ENCODE measurements at regions not wholly inside any gene's neighbourhood (a gene's known extent, or its start where the extent isn't known, plus 50 kb on each side); places are given as distances from the start of the nearest gene placed in this dataset.

GRCh38 chr5:67680099-67680498 lies 483.5 kb upstream of the CD180 start:
- H3K9me3 ChIP-seq (ENCODE audit: control insufficient read depth, low read length, poor library complexity, severe bottlenecking), result no peaks in the 10 kb centered on the region
- H3K27ac Mint-ChIP-seq, result no peak overlapping the region
- DNase-seq (no peak), ATAC-seq (no peak)
- H3K27me3 Mint-ChIP-seq, result peaks cover 15% of the 10 kb centered on the region
- peaks cover 7% of the 10 kb centered on the region for H3K36me3 Mint-ChIP-seq (ENCODE audit: low read depth)
- H3K4me1 Mint-ChIP-seq, result no peaks in the 10 kb centered on the region
- no peak overlapping the region for H3K4me3 Mint-ChIP-seq

- no peak overlapping the region for H3K4me3 Mint-ChIP-seq
- peaks cover 3% of the 10 kb centered on the region for H3K36me3 Mint-ChIP-seq (ENCODE audit: low read depth)
- H3K27me3 Mint-ChIP-seq, result peaks cover 15% of the 10 kb centered on the region
- ATAC-seq, result no peak
- no peak for DNase-seq
- no peaks in the 10 kb centered on the region for H3K9me3 ChIP-seq (ENCODE audit: control insufficient read depth, low read length, poor library complexity, severe bottlenecking)
- no peak overlapping the region for H3K27ac Mint-ChIP-seq
- H3K4me1 Mint-ChIP-seq, result no peaks in the 10 kb centered on the region
Measured at GRCh38 chr5:67679184-67679841, 482.7 kb upstream of the CD180 start.

DNA sequence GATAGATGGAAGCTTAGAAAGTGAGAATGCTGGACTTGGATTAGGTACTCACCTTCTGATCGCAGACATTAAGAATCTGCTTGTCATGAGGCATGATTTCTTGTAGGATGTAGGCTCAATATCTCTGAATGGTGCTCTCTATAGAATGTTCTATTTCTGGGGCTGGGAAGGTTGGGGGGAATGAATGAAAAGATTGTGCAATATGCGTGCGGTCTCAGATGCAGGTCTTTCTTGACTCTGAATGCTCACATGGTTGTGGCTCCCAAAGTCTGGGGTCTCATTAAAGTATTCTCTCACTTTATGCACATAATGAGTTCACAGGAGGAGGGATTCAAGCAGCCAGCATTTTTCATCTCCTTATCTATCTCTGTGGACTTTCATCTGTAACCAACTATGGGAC lies 482.0 kb upstream of the CD180 start:
- H3K9me3 ChIP-seq (ENCODE audit: control insufficient read depth, low read length, poor library complexity, severe bottlenecking), result no peaks in the 10 kb centered on the region
- Mint-ChIP-seq H3K36me3 (ENCODE audit: low read depth) (peaks cover 2% of the 10 kb centered on the region), H3K27me3 (peaks cover 19% of the 10 kb centered on the region), H3K4me3 (no peak overlapping the region), H3K4me1 (no peaks in the 10 kb centered on the region), H3K27ac (no peak overlapping the region)
- ATAC-seq, result no peak
- DNase-seq, result no peak

GRCh38 chr5:67677422-67677970 lies 480.9 kb upstream of the CD180 start:
- Mint-ChIP-seq H3K4me1 (no peaks in the 10 kb centered on the region), H3K4me3 (no peak overlapping the region), H3K27me3 (peaks cover 22% of the 10 kb centered on the region), H3K36me3 (ENCODE audit: low read depth) (no peaks in the 10 kb centered on the region), H3K27ac (no peak overlapping the region)
- ATAC-seq (no peak), DNase-seq (no peak)
- no peaks in the 10 kb centered on the region for H3K9me3 ChIP-seq (ENCODE audit: control insufficient read depth, low read length, poor library complexity, severe bottlenecking)

GRCh38 chr5:67676863-67677262 lies 480.3 kb upstream of the CD180 start:
- H3K4me3 Mint-ChIP-seq, result no peak overlapping the region
- no peaks in the 10 kb centered on the region for H3K36me3 Mint-ChIP-seq (ENCODE audit: low read depth)
- no peak for DNase-seq
- H3K27me3 Mint-ChIP-seq, result peaks cover 22% of the 10 kb centered on the region
- no peak for ATAC-seq
- H3K9me3 ChIP-seq (ENCODE audit: control insufficient read depth, low read length, poor library complexity, severe bottlenecking), result no peaks in the 10 kb centered on the region
- H3K27ac Mint-ChIP-seq, result no peak overlapping the region
- no peaks in the 10 kb centered on the region for H3K4me1 Mint-ChIP-seq

DNA sequence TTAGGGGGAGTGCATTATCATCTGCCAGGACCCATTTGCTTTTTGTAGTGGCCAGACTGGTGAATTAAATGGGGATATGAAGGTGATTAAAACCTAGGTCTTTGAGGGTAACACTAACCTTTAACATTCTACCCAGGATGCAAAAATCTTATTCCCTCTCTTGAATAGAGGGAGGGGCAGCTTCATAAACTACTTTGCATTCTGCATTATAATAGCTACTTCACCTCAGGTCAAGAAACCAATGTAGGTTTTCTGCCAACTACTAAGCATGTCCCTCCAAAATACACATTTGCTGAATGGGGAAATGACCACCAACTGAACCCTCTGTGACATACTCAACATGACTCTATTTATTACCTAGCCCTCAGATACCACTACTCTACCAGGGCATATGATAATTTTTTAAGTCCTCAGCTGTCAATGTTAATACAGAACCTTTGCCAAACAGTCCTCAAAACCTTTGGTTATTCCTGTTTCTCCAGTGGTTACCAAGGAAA lies 477.6 kb upstream of the CD180 start:
- no peak for ATAC-seq
- Mint-ChIP-seq H3K4me3 (no peak overlapping the region), H3K27me3 (peaks cover 22% of the 10 kb centered on the region), H3K4me1 (no peaks in the 10 kb centered on the region), H3K36me3 (ENCODE audit: low read depth) (no peaks in the 10 kb centered on the region), H3K27ac (no peak overlapping the region)
- no peak for DNase-seq
- no peaks in the 10 kb centered on the region for H3K9me3 ChIP-seq (ENCODE audit: control insufficient read depth, low read length, poor library complexity, severe bottlenecking)

DNA sequence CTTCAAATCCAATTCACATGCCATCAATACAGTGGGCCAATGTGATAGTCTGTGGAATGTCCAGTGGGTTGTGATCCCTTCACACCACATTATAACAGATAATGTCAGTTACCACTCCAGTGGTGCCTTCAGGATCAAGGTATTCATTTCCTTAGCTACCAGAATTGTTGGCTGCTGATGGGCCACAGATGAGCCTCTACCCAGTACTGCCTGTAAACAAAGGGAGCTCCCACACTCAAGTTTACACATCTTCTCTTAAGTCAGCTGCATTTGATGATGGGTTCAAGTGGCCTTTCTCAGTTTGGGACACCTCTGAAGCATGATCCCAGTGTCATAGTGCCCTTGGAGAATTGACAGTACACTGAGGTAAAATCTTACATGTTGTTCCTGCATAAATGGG lies 477.0 kb upstream of the CD180 start:
- no peaks in the 10 kb centered on the region for H3K36me3 Mint-ChIP-seq (ENCODE audit: low read depth)
- no peak for DNase-seq
- no peak for ATAC-seq
- no peak overlapping the region for H3K27ac Mint-ChIP-seq
- H3K4me3 Mint-ChIP-seq, result no peak overlapping the region
- H3K9me3 ChIP-seq (ENCODE audit: control insufficient read depth, low read length, poor library complexity, severe bottlenecking), result no peaks in the 10 kb centered on the region
- peaks cover 19% of the 10 kb centered on the region for H3K27me3 Mint-ChIP-seq
- H3K4me1 Mint-ChIP-seq, result no peaks in the 10 kb centered on the region

DNA sequence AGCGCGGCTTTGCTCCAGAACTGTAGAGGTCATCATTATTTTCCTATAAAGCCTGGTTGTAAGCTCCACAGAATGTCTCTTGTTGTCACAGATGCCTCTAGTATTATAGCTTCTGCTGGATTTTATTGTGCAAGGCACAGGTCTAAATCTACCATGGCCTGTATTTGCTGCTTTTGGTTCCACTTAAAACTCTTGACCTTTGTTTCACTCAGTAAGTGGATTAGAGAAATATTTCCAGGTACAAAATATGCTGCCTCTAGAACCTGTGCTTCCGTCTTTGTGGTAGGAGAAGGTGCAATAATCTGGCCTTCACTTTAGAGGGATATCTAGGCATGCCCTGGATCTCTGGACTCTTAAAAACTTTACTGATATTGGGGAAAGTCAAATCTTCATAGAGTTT lies 476.6 kb upstream of the CD180 start:
- no peaks in the 10 kb centered on the region for H3K4me1 Mint-ChIP-seq
- H3K9me3 ChIP-seq (ENCODE audit: control insufficient read depth, low read length, poor library complexity, severe bottlenecking), result no peaks in the 10 kb centered on the region
- H3K27me3 Mint-ChIP-seq, result peaks cover 15% of the 10 kb centered on the region
- no peak overlapping the region for H3K4me3 Mint-ChIP-seq
- H3K27ac Mint-ChIP-seq, result no peak overlapping the region
- DNase-seq, result no peak
- no peak for ATAC-seq
- H3K36me3 Mint-ChIP-seq (ENCODE audit: low read depth), result no peaks in the 10 kb centered on the region

DNA sequence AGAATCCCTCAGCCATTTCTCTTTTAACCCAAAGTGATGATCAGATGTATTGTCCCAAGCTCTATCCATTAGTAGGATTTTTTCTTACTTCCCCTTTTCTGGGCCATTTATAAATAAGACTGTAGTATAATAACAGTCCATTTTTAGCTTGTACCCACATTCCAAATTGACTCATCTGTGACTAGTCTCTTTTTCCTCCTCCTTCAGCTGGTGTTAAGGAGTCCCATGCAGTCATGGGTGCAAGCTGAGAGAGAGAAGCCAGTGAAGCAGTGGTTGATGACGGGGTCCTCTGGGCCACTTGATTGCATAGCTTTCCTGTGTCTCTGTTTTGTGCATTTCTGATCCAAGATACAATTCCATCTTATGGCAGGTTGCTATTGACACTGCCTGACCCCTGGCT lies 476.0 kb upstream of the CD180 start:
- H3K27me3 Mint-ChIP-seq, result peaks cover 13% of the 10 kb centered on the region
- DNase-seq, result no peak
- H3K9me3 ChIP-seq (ENCODE audit: control insufficient read depth, low read length, poor library complexity, severe bottlenecking), result no peaks in the 10 kb centered on the region
- H3K36me3 Mint-ChIP-seq (ENCODE audit: low read depth), result no peaks in the 10 kb centered on the region
- no peak overlapping the region for H3K4me3 Mint-ChIP-seq
- ATAC-seq, result no peak
- no peak overlapping the region for H3K27ac Mint-ChIP-seq
- no peaks in the 10 kb centered on the region for H3K4me1 Mint-ChIP-seq

- H3K27me3 Mint-ChIP-seq, result peaks cover 7% of the 10 kb centered on the region
- ATAC-seq, result no peak
Measured at GRCh38 chr5:67669916-67670315, 473.3 kb upstream of the CD180 start.

DNA sequence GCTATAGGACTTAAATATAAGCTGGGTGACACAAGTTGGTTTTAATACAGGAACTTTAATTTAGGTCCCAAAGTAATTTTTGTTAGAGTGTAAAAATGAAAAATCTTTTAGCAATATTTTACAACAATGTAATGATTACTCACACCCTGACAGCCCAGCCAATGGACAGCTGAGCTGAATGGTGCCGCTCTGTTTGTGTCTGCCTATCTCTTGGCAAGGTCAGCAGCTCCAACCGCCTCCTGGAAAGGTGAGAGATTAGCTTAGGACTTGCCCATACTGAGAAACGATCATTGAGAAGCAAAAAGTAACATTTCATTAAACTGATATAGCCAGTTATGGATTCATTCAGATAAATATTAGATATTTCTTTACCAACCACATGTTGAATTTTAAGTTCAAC lies 463.6 kb upstream of the CD180 start:
- no peaks in the 10 kb centered on the region for H3K4me1 Mint-ChIP-seq
- no peaks in the 10 kb centered on the region for H3K27me3 Mint-ChIP-seq
- DNase-seq (no peak), ATAC-seq (no peak)
- H3K4me3 Mint-ChIP-seq, result no peak overlapping the region
- no peaks in the 10 kb centered on the region for H3K9me3 ChIP-seq (ENCODE audit: control insufficient read depth, low read length, poor library complexity, severe bottlenecking)
- H3K36me3 Mint-ChIP-seq (ENCODE audit: low read depth), result no peaks in the 10 kb centered on the region
- no peak overlapping the region for H3K27ac Mint-ChIP-seq

More at GRCh38 chr5:67669916-67670315, 473.3 kb upstream of the CD180 start:
- Mint-ChIP-seq H3K27ac (no peak overlapping the region), H3K4me1 (no peaks in the 10 kb centered on the region), H3K4me3 (no peak overlapping the region), H3K36me3 (ENCODE audit: low read depth) (no peaks in the 10 kb centered on the region)
- DNase-seq, result no peak
- H3K9me3 ChIP-seq (ENCODE audit: control insufficient read depth, low read length, poor library complexity, severe bottlenecking), result no peaks in the 10 kb centered on the region

GRCh38 chr5:67659288-67659687 lies 462.7 kb upstream of the CD180 start:
- H3K4me1 Mint-ChIP-seq, result no peaks in the 10 kb centered on the region
- no peak overlapping the region for H3K4me3 Mint-ChIP-seq
- no peaks in the 10 kb centered on the region for H3K36me3 Mint-ChIP-seq (ENCODE audit: low read depth)
- no peak for DNase-seq
- H3K9me3 ChIP-seq (ENCODE audit: control insufficient read depth, low read length, poor library complexity, severe bottlenecking), result no peaks in the 10 kb centered on the region
- H3K27ac Mint-ChIP-seq, result no peak overlapping the region
- no peaks in the 10 kb centered on the region for H3K27me3 Mint-ChIP-seq
- ATAC-seq, result no peak

DNA sequence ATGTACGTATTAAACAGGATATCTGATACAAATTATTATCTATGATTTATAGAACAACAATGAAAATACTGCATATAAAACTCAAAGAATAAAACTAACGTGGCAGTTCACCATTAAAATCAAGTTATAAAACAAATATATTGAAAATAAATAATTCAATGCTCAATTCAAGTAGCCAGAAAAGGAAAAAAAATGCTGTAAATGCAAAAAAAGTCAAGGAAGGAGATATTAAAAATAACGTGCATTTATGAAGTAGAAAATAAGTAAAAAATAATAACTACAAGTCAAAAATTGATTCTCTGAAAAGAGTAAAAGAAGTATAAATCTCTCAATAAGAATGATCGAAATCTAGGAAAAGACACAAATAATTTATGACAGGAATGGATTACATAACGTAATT lies 460.5 kb upstream of the CD180 start:
- Mint-ChIP-seq H3K36me3 (ENCODE audit: low read depth) (no peaks in the 10 kb centered on the region), H3K27me3 (no peaks in the 10 kb centered on the region), H3K4me1 (no peaks in the 10 kb centered on the region), H3K27ac (no peak overlapping the region), H3K4me3 (no peak overlapping the region)
- DNase-seq (no peak), ATAC-seq (no peak)
- H3K9me3 ChIP-seq (ENCODE audit: control insufficient read depth, low read length, poor library complexity, severe bottlenecking), result no peaks in the 10 kb centered on the region

- H3K27me3 Mint-ChIP-seq, result peaks cover 17% of the 10 kb centered on the region
- H3K9me3 ChIP-seq (ENCODE audit: control insufficient read depth, low read length, poor library complexity, severe bottlenecking), result no peaks in the 10 kb centered on the region
- DNase-seq, result no peak
- no peak for ATAC-seq
- no peaks in the 10 kb centered on the region for H3K4me1 Mint-ChIP-seq
- no peak overlapping the region for H3K4me3 Mint-ChIP-seq
- no peaks in the 10 kb centered on the region for H3K36me3 Mint-ChIP-seq (ENCODE audit: low read depth)
- H3K27ac Mint-ChIP-seq, result no peak overlapping the region
Measured at GRCh38 chr5:67652201-67652600, 455.6 kb upstream of the CD180 start.
